GM12865 (cell line): ENCODE measurements at regions not wholly inside any gene's neighbourhood (a gene's known extent, or its start where the extent isn't known, plus 50 kb on each side); places are given as distances from the start of the nearest gene placed in this dataset.

Experiments used
- DNase-seq: peaks from one replicate; pipeline ENCODE4 v3.0.0; 2010; ENCODE audit warnings: low read depth
- H3K4me3 ChIP-seq: 2 replicates; pipeline ENCODE4 v1.5.1; 2011; ENCODE audit warnings: mild to moderate bottlenecking, low read depth, low read length, control low read depth
- CTCF ChIP-seq: IDR thresholded peaks from 2 replicates; pipeline ENCODE4 v1.5.1; 2011; ENCODE audit warnings: low read length, control low read depth, low read depth, inconsistent platforms; ENCODE audit not compliant: insufficient read depth; ENCODE audit errors: missing control alignments

GRCh38 chr6:125682939-125683338 is 66.5 kb upstream of the HEY2 start:
- TF ChIP-seq CTCF: no peak
- no peak overlapping the region for H3K4me3 ChIP-seq
- DNase-seq: no peak

GRCh38 chr6:125688138-125688537 is 61.3 kb upstream of the HEY2 start:
- DNase-seq: no peak
- no peak for TF ChIP-seq CTCF
- no peak overlapping the region for H3K4me3 ChIP-seq

GRCh38 chr6:125693480-125693879 is 56.0 kb upstream of the HEY2 start:
- no peak overlapping the region for H3K4me3 ChIP-seq
- no peak for DNase-seq
- no peak for TF ChIP-seq CTCF

- no peak for DNase-seq
- no peak for TF ChIP-seq CTCF
- H3K4me3 ChIP-seq: no peak overlapping the region
These were observed 49.8 kb upstream of the HEY2 start for GRCh38 chr6:125699591-125699990.
